ENCODE measurements at regions not wholly inside any gene's neighbourhood (a gene's known extent, or its start where the extent isn't known, plus 50 kb on each side); places are given as distances from the start of the nearest gene placed in this dataset.

DNA sequence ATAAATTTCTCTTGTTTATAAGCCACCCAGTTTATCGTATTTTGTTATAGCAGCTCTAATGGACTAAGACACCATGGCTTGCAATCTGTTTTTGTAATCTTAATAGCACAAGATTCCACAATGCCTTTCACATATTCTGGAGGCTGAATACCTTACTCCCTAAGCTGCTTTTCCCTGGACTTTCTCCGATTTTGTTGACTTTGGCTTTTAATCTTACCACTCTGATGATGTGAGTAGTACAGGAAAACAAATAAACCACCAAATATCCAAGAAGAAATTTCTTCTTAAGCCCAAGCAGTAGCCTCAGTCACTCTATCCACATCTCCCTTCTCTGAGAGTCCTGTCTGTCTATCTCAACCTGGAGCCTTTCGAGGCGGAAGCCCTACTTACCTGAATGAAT lies 838.6 kb downstream of the LTN1 start:
- DNase-seq (no peak), ATAC-seq (ENCODE audit: insufficient read depth, low FRiP score) (no peak)
- Histone ChIP-seq H3K9me3 (ENCODE audit: control insufficient read depth in 4 of 4, insufficient read depth in 3 of 4, low read length in 3 of 4) (no peaks in the 10 kb centered on the region), H3K36me3 (ENCODE audit: control insufficient read depth in 4 of 4, insufficient read depth in 4 of 4, low read length in 4 of 4) (no peaks in the 10 kb centered on the region), H3K27me3 (ENCODE audit: control insufficient read depth in 3 of 3, insufficient read depth in 3 of 3, low read length in 2 of 3) (no peaks in the 10 kb centered on the region), H3K4me3 (no peak overlapping the region), H3K9ac (ENCODE audit: insufficient read depth in 1 of 2, low read length in 2 of 2) (no peak overlapping the region), H3K4me1 (ENCODE audit: control insufficient read depth in 5 of 5, insufficient read depth in 5 of 5, low read length in 5 of 5) (peaks cover 0 to 3% (median 0%) of the 10 kb centered on the region in 5 donors), H3K27ac (ENCODE audit: low read depth in 1 of 2, low read length in 1 of 2) (no peak overlapping the region)
- 70 to 87% methylated on average over 4 of the region's 4 CpGs for WGBS, 2 donors
- TF ChIP-seq, protein P1, sequence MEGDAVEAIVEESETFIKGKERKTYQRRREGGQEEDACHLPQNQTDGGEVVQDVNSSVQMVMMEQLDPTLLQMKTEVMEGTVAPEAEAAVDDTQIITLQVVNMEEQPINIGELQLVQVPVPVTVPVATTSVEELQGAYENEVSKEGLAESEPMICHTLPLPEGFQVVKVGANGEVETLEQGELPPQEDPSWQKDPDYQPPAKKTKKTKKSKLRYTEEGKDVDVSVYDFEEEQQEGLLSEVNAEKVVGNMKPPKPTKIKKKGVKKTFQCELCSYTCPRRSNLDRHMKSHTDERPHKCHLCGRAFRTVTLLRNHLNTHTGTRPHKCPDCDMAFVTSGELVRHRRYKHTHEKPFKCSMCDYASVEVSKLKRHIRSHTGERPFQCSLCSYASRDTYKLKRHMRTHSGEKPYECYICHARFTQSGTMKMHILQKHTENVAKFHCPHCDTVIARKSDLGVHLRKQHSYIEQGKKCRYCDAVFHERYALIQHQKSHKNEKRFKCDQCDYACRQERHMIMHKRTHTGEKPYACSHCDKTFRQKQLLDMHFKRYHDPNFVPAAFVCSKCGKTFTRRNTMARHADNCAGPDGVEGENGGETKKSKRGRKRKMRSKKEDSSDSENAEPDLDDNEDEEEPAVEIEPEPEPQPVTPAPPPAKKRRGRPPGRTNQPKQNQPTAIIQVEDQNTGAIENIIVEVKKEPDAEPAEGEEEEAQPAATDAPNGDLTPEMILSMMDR (IDR thresholded peaks at IDR 0.05; ENCODE audit: control extremely low read depth, extremely low read depth), result no peak

DNA sequence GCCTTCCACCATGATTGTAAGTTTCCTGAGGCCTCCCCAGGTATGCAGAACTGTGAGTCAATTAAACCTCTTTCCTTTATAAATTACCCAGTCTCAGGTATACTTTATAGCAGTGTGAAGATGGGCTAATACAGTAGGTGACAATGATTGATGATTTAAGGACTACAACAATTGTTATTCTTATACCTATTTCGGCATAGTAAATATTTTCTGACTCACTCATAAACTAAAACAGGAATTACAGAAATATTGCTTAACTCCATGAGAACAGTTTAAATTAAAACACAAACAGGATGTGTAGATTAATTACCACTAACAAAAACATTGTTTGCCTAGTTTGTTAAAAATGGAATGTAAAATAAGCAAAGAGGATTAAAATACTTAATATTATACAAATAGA lies 839.9 kb downstream of the LTN1 start:
- no peaks in the 10 kb centered on the region for H3K36me3 ChIP-seq (ENCODE audit: control insufficient read depth in 4 of 4, insufficient read depth in 4 of 4, low read length in 4 of 4)
- H3K9ac ChIP-seq (ENCODE audit: insufficient read depth in 1 of 2, low read length in 2 of 2), result no peak overlapping the region
- no peaks in the 10 kb centered on the region for H3K27me3 ChIP-seq (ENCODE audit: control insufficient read depth in 3 of 3, insufficient read depth in 3 of 3, low read length in 2 of 3)
- WGBS, 2 donors, result 64 to 76% methylated on average over 1 of the region's 1 CpG
- DNase-seq, result no peak
- H3K4me1 ChIP-seq (ENCODE audit: control insufficient read depth in 5 of 5, insufficient read depth in 5 of 5, low read length in 5 of 5), result peaks cover 0 to 2% (median 0%) of the 10 kb centered on the region in 5 donors
- TF ChIP-seq, protein P1 (IDR thresholded peaks at IDR 0.05; ENCODE audit: control extremely low read depth, extremely low read depth), result no peak
- no peak overlapping the region for H3K27ac ChIP-seq (ENCODE audit: low read depth in 1 of 2, low read length in 1 of 2)
- no peaks in the 10 kb centered on the region for H3K9me3 ChIP-seq (ENCODE audit: control insufficient read depth in 4 of 4, insufficient read depth in 3 of 4, low read length in 3 of 4)
- no peak overlapping the region for H3K4me3 ChIP-seq
- ATAC-seq (ENCODE audit: insufficient read depth, low FRiP score), result no peak

DNA sequence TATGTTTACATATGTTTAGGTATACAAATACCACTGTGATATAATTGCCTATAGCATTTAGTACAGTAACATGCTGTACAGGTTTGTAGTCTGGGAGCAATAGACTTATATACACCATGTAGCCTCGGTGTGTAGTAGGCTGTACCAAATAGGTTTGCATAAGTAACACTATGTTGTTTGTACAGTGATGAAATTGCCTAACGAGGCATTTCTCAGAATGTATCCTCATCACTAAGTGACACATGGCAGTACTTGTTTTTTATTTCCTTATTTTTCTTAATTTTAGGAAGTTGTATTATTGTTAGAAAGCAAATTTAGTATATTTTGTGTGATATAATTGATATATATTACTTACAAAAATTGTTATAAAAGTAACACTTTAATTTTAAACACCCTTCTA lies 840.9 kb downstream of the LTN1 start:
- no peak overlapping the region for H3K4me3 ChIP-seq
- no peaks in the 10 kb centered on the region for H3K27me3 ChIP-seq (ENCODE audit: control insufficient read depth in 3 of 3, insufficient read depth in 3 of 3, low read length in 2 of 3)
- H3K36me3 ChIP-seq (ENCODE audit: control insufficient read depth in 4 of 4, insufficient read depth in 4 of 4, low read length in 4 of 4), result no peaks in the 10 kb centered on the region
- H3K27ac ChIP-seq (ENCODE audit: low read depth in 1 of 2, low read length in 1 of 2), result no peak overlapping the region
- no peak overlapping the region for H3K9ac ChIP-seq (ENCODE audit: insufficient read depth in 1 of 2, low read length in 2 of 2)
- WGBS, 2 donors, result 63 to 80% methylated on average over 2 of the region's 2 CpGs
- ATAC-seq (ENCODE audit: insufficient read depth, low FRiP score) (no peak), DNase-seq (no peak)
- TF ChIP-seq, protein P1 (IDR thresholded peaks at IDR 0.05; ENCODE audit: control extremely low read depth, extremely low read depth), result no peak
- no peaks in the 10 kb centered on the region for H3K9me3 ChIP-seq (ENCODE audit: control insufficient read depth in 4 of 4, insufficient read depth in 3 of 4, low read length in 3 of 4)
- peaks cover 0 to 2% (median 0%) of the 10 kb centered on the region in 5 donors for H3K4me1 ChIP-seq (ENCODE audit: control insufficient read depth in 5 of 5, insufficient read depth in 5 of 5, low read length in 5 of 5)

DNA sequence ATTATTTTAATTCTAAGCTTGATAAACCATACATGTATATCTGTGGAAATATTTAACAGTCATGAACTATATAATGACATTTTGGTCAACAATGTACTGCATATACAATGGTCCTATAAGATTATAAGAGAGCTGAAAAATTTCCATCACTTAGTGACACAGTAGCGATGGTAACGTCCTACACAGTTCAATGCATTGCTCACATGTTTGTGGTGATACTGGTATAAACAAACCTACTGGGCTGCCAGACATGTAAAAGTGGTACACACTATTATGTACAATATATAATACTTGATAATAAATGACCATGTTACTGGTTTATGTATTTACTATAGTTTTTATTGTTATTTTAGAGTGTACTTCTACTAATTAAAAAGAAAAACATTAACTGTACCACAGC lies 841.9 kb downstream of the LTN1 start:
- WGBS, 2 donors, result 95 to 96% methylated on average over 2 of the region's 2 CpGs

More for the DNA sequence above, 841.9 kb downstream of the LTN1 start:
- no peaks in the 10 kb centered on the region for H3K27me3 ChIP-seq (ENCODE audit: control insufficient read depth in 3 of 3, insufficient read depth in 3 of 3, low read length in 2 of 3)
- DNase-seq (no peak), ATAC-seq (ENCODE audit: insufficient read depth, low FRiP score) (no peak)
- H3K4me1 ChIP-seq (ENCODE audit: control insufficient read depth in 5 of 5, insufficient read depth in 5 of 5, low read length in 5 of 5), result peaks cover 0 to 2% (median 0%) of the 10 kb centered on the region in 5 donors
- TF ChIP-seq, protein P1 (IDR thresholded peaks at IDR 0.05; ENCODE audit: control extremely low read depth, extremely low read depth), result no peak
- H3K4me3 ChIP-seq, result no peak overlapping the region
- no peaks in the 10 kb centered on the region for H3K9me3 ChIP-seq (ENCODE audit: control insufficient read depth in 4 of 4, insufficient read depth in 3 of 4, low read length in 3 of 4)
- H3K9ac ChIP-seq (ENCODE audit: insufficient read depth in 1 of 2, low read length in 2 of 2), result no peak overlapping the region
- H3K27ac ChIP-seq (ENCODE audit: low read depth in 1 of 2, low read length in 1 of 2), result no peak overlapping the region
- no peaks in the 10 kb centered on the region for H3K36me3 ChIP-seq (ENCODE audit: control insufficient read depth in 4 of 4, insufficient read depth in 4 of 4, low read length in 4 of 4)

All from lung (tissue), 11 donors.